OCI-LY3 (cell line): ENCODE measurements at regions not wholly inside any gene's neighbourhood (a gene's known extent, or its start where the extent isn't known, plus 50 kb on each side); places are given as distances from the start of the nearest gene placed in this dataset.

Experiments
- EZH2phosphoT487 ChIP-seq: fragments of 200-600 bp; shearing (Covaris generic); IDR thresholded peaks from 2 replicates; pipeline ENCODE4 v1.6.1; 2018; ENCODE audit warnings: antibody characterized with exemption, mixed run types, low read depth
- TF ChIP-seq, protein P1 (sequence below): fragments of 200-600, 300-600 bp; sonication (generic); IDR thresholded peaks from 2 replicates; pipeline ENCODE4 v1.5.1; 2014; ENCODE audit warnings: antibody characterized with exemption, low read length, low read depth

DNA sequence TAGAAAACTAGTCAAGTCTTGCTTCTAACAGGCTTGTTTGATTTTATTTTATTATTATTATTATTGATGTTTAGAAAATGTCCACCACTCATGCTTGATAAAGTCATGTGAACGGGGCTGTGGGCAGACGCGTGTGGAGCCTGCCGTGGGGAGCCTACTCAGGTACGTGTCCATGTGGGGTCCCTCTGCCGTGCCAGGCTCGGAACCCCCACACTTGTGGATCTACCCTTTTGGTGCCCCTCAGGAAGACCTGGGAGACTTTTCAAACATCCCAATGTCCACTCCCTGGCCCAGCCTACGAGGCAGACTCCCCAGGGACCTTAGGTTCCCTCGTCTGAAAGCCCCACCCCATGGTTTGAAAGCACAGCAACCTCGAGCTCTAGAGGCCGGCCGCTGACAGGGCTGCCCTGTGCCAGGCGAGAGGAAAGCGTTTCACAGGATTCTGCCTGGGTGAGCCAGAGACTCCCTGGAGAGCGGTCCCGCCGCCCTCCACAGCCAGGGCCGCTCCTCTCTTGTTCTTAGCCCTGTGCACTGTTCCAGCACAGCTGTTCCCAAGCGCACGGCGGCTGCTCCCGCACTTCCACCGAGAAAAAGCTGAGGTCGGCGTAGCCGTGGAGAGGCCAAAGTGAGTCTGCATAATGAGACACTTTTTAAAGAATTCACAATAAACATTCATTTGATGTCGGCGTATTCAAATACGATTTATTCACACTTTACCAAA, 249.7 kb downstream of the TTLL2 start:
- TF ChIP-seq EZH2phosphoT487 = no peak
- TF ChIP-seq, protein P1, sequence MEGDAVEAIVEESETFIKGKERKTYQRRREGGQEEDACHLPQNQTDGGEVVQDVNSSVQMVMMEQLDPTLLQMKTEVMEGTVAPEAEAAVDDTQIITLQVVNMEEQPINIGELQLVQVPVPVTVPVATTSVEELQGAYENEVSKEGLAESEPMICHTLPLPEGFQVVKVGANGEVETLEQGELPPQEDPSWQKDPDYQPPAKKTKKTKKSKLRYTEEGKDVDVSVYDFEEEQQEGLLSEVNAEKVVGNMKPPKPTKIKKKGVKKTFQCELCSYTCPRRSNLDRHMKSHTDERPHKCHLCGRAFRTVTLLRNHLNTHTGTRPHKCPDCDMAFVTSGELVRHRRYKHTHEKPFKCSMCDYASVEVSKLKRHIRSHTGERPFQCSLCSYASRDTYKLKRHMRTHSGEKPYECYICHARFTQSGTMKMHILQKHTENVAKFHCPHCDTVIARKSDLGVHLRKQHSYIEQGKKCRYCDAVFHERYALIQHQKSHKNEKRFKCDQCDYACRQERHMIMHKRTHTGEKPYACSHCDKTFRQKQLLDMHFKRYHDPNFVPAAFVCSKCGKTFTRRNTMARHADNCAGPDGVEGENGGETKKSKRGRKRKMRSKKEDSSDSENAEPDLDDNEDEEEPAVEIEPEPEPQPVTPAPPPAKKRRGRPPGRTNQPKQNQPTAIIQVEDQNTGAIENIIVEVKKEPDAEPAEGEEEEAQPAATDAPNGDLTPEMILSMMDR = no peak
